ENCODE measurements at regions not wholly inside any gene's neighbourhood (a gene's known extent, or its start where the extent isn't known, plus 50 kb on each side); places are given as distances from the start of the nearest gene placed in this dataset.
"Not testable (repeated sequence)": the region's sequence is repeated elsewhere in the genome, so short reads cannot be mapped to it uniquely, and the experiment has no call there.

DNA sequence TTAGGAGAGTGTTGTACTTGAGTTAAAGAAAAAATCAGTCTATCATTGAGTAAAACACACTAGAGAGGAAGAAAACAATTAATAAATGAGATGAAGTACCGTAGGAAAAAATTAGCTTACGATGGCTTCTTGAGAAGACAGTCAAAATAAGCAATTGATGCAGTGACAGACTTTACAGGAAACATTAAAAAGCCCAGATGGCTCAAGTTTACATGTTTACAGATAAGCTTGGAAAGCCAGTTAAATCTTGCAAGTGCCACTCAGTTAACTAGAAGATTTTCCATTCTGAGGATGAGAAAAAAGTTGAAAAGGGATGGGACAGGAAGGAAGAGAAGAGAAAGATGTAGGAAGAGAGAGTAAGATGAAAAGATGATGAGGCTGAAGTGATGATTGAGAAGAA lies 288.8 kb upstream of the FERMT1 start:
- DNase-seq, result no peak

DNA sequence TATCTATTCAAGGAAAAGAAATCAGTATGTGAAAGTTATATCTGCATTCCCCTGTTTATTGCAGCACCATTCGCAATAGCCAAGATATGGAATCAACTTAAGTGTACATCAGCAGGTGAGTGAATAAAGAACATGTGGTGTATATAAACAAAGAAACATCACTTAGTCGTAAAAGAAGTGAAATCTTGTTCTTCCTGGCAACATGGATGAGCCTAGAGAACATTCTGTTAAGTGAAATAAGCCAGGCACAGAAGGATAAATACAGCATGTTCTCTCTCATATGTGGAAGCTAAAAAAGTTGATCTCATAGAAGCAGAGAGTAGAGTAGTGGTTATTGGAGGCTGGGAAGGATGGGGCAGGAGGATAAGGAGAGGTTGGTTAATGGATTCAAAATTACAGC lies 287.9 kb upstream of the FERMT1 start:
- no peak for DNase-seq

DNA sequence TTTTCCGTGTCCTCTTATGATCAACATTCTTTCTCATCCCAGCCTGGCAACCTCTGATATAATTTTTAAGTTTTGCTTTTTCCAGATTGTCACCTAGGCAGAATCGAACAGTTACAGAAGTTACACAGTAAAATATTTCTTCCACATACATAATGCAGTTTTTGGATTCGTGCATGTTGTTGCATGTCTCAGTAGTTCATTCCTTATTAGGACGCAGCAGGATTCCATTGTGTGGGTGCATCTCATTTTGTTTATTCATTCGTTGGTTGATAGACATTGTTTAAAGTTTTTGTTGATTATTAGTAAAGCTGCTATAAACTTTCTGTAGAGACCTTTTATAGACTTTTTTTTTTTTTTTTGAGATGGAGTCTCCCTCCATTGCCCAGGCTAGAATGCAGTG lies 284.3 kb upstream of the FERMT1 start:
- no peak for DNase-seq

DNA sequence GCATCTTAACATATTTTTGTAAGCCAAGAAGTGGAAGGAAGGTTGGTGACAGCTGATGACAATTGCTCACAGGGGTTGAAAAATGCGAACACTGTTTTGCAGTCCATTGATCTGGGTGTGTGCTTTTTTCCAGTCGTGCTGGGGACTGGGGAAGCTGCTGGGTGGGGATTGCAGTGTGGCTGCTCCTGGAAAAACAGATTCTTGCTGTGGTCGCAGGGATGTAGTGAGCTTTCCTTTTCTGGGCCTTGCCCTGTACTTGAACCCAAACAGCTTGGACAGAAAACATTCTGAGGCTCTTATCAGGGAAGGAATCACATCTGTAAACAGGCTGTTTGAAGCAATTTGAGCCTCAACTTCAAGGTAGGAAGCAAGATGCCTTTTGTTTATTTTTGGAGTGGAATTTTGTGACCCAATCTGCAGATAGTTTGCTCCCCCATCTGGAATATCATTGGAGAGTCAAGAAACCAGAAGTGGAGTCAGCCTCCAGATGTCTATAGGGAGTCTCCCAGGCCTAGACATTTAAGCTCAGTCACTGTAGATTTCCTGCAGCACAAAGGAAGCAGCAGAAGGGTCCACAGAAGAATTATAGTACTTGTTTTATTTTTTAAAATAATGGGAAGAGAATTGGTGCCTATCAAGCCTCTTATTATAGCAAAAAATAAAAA lies 279.2 kb upstream of the FERMT1 start:
- DNase-seq, result no peak

DNA sequence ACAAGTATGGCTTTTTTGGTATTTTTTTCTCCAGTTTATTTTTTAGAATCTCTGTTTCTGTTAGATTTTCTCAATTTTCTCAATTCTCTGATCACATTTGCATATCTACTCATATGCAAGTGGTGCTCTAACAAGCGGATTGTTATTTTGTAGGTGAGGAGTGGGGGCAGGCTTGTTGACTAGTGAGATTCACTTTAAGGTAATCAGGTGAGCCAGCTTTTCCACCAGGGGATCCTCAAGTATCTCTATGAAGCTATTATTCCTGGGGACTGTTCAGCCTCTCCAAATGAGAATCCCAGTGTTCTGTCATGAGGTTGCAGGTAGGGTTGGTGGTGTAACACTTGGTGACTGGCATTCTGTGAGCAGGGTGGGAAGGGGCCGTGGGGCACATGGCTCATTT lies 274.3 kb upstream of the FERMT1 start:
- no peak for DNase-seq

DNA sequence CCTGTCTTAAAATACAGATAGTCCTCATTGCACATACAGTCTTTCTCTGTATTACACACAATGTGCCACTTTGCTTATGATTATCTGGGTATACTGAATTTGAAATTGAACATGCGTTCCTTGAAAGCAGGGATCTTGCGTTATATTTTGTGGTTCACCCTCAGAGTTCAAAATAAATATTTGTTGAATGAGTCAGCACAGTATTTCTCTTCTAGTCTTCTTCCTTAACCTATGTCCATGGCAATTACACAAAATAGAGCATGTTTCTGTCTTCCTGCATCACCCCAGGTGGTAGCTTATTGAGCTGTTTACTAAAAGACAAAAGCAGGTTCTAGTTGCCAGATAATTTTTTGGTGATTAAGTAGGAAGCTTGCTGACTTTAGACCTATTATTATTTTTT lies 272.9 kb upstream of the FERMT1 start:
- DNase-seq, result no peak

DNA sequence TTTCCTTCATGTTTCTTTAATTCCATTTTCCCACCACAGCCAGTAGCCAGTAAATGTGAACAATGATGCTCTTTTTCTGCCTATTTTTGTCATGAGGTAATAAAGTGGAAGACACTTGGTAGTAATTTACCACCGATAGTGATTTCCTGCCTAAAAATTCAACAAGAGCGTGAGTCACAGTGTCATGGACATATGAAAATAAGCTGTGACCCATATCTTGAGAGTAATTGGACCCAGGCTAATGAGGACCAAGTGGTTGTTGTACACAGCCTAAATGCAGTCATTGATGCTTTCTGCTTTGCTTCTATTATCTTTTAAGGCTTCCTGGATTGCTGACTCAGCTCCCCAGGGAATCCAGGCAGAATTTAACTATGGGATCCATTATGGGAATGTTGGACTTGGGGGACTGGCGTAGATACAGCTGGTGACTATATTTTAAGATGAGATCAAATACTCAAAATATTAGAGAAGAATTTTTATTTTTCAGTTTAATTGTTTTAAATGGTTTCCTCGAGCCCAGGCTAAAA lies 265.9 kb upstream of the FERMT1 start:
- DNase-seq, result no peak

DNA sequence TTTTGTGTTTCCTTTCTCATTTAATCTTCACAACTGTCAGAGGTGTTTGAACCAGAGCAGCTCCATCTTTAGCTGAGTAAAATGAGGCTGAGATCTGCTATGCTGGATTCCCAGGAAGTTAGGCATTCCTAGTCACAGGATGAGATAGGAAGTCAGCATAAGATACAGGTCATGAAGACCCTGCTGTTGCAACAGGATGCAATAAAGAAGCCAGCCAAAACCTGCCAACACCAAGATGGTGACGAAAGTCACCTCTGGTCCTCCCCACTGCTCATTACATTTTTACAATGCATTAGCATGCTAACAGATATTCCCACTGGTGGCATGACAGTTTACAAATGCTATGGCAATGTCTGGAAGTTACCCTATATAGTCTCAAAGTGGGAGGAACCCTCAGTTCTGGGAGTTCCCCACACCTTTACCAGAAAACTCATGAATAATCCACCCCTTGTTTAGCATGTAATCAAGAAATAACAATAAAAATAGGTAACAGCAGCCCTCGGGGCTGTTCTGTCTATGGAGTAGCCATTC lies 262.2 kb upstream of the FERMT1 start:
- DNase-seq, result no peak

DNA sequence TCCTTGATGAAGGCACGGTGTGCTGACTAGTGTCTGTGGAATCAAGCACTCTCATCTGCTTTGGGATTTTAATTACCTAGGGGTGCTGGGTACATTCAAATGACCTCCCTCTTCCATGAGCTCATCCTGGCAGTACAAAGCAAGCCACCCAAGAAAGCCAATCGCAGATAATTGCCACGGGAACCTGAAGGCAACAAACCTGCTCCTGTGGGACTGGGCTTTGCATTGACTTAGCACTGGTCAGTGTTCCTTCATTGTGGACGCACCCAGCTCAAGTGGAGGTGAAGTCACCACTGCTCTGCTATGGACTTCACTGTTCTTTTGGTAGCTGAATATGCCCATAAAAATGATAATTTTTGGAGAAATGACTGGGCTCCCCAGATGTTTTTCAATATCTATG lies 261.6 kb upstream of the FERMT1 start:
- DNase-seq, result no peak

DNA sequence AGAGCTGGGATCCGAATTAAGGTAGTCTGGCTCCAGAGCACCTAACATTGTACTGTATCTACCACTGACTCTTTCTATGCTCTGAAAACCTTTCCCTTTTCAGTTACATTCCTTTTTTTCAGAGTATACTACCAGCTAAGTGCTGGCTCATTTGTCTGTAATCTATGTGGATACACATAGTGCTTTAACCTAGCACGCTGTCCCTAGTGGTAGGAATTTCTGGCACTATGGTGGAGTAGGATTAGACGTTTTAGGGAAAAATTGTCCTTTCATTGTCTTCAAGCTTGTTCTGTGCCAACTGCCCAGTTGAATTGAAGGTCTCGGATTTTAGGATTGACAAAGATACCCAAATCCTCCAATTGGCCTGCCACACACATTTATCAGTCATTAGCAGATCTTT lies 259.1 kb upstream of the FERMT1 start:
- DNase-seq, result no peak

DNA sequence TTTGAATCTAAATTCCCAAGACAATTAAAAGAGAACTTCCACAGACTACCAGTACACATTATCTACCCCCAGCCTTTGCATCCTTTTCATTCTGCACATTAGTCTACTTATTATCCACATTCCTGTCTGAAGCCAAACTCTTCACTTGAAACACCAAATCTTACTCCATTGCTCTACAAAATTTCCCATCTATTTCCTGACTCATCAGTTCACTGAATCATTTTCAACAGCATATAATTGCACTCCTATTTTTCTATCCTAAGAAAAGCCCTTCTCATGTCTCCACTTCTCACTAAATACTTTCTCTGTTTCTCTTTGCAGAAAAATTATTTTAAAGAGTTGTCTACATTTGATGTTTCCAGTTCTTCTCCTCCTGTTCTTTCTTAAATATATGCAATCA lies 239.4 kb upstream of the FERMT1 start:
- DNase-seq, result no peak

DNA sequence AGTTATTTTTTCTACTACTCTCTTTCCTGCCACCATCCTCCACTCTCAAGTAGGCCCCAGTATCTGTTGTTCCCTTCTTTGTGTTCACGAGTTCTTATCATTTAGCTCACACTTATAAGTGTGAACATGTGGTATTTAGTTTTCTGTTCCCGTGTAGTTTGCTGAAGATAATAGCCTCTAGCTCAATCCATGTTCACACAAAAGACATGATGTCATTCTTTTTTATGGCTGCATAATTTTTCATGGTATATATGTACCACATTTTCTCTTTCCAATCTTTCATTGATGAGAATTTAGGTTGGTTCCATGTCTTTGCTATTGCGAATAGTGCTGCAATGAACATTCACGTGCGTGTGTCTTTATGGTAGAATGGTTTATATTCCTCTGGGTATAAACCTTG lies 237.9 kb upstream of the FERMT1 start:
- no peak for DNase-seq

DNA sequence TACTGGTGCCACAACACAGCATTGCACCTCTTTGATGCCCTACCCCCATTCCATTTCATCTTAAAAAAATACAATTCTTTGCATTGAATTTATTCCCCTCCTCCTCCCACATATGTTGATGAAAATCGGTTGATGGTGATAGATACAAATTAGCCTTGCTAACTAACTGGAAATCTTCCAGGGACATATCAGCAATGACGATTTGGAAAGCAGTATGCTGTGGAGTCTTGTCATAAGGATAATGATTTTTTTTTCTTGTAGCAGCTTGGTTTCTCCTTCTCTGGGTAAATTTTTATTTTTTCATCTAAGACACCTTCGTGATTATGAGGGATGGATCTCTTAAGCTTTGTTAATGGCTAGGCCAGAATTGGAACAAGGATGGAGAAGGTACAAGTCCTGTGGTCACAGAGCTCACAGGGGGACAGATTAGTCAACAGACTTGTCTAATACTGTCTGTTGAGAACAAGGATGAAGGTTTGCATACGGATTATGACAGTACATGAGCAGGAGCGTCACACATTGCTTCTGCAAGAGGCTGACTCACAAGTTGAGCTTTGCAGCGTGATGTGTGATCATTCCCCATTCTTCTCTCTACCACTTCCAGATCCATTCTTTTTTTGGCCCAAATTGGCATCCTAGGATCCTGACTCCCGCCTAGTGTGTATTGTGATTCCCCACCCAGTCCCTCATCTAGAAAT lies 233.1 kb upstream of the FERMT1 start:
- DNase-seq, result no peak

DNA sequence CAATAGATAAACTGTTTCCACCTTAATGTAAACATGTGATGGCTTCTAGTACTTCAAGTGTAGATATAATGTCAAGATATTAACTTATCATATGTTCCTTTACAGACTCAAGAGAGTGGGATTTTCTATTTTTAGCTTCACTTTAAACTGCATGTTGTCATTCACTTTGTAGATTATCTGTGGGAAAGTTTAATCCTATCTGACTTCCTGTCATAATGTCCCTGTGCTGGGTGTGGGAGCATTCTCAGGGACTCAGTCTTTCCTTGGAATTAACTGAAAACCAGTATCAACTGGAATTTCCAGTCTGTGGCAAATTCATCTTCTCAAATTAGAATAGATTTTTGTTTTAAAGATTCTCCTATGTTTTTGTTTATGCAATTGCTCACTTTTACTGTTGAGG lies 226.1 kb upstream of the FERMT1 start:
- DNase-seq, result no peak

DNA sequence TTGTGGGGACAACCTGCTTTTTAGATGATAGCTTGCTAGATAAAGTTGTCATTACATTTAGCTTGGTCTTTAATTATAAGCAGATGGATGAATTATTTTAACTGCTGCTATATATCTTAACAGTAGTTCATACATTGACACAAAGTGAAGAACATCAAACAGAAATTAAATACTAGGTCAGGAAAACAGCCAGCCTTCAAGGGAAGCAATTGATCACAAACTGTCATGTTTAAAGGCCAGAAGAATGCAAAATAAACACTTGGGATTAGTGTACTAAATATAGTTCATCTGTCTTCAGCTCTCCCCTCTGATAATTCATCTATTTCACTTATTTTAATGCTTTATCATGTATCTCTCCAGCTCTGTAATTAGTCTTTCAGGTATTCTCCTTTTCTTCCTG lies 225.1 kb upstream of the FERMT1 start:
- DNase-seq, result no peak

DNA sequence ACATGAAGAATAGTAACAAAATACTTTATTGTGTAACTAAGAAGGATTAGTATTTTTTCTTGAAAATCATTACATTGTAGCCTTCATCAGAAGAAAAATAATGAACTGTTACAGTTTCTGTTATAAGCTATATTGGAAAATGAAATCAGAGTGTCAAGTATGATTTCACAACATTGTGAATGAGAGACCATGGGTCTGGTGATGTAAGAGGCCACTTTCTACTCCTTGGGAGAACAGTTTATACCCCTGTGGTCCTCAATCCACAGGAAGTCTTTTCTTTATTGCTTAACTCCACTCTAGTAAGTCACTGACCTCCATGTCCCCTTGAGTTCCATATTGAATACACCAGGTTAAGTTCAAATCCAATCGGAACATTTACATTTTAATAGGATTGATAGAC lies 218.7 kb upstream of the FERMT1 start:
- DNase-seq, result no peak

DNA sequence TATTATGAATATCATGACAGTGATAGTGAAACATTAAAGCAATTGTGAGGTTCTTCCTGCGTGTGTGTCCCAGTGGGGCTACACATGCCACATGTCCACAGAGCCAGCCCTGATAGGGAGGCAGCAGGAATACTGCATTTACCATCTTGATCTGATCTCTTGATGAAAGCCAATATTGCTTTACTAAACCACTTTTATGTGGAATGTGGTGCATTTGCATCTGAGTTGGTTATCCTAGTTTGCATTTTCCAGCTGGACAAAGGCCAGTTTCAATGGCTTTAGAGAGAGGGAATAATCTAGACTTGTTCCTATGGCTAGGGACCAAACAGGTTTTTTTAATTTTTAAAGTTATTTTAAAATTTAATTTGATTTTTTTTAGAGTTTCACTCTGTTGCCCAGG lies 216.3 kb upstream of the FERMT1 start:
- DNase-seq, result no peak

DNA sequence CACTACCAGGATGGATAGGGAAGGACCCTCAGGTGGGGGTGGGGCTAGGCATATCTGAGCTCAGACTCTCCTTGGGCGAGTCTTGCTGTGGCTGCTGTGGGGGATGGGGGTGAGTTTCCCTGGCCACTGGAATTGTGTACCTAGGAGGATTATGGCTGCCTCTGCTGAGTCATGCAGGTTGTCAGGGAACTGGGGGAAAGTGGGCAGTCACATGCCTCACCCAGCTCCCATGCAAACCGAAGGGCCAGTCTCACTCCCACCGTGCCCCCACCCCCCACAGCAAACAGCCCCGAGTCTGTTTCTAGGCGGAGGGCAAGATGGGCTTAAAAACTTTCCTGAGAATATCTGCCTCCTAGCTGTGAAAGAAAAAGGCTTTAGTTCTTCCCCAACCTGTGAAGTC lies 210.3 kb upstream of the FERMT1 start:
- no peak for DNase-seq

DNA sequence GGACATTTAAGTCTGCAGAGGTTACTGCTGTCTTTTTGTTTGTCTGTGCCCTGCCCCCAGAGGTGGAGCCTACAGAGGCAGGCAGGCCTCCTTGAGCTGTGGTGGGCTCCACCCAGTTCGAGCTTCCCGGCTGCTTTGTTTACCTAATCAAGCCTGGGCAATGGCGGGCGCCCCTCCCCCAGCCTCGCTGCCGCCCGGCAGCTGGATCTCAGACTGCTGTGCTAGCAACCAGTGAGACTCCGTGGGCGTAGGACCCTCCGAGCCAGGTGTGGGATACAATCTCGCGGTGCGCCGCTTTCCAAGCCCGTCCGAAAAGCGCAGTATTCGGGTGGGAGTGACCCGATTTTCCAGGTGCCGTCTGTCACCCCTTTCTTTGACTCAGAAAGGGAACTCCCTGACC lies 198.4 kb upstream of the FERMT1 start:
- DNase-seq, result not testable (repeated sequence)

DNA sequence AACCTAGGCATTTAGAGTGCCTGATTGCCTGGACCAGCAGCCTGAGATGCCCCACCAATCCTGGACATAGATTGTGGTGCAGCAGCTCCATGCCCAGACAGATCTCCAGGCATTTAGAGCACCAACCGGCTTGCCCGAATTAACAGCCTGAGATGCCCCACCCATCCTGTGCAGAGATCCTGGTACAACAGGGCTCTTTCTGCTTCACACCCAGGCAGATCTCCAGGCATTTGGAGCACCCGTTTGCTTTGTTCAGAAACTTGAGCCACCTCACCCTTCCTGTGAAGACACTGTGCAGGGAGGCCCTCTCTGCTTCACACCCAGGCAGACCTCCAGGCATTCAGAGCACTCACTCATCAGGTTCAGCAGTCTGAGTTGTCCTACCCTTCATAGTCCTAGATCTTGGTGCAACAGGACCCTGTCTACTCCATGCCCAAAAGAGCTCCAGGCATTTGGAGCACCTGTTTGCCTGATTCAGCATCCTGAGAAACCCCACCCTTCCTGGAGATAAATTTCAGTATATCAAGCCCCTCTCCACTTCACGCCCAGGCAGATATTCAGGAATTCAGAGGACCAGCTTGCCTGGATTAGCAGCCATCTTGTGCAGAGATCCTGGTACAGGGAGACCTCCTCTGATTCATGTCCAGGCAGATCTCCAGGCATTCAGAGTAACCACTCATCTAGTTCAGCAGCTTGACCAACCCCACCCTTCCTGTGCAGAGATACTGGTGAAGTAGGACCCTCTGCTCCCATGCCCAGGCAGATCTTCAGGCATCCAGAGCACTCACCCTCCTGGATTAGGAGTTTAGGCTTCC lies 189.2 kb upstream of the FERMT1 start:
- DNase-seq, result no peak

DNA sequence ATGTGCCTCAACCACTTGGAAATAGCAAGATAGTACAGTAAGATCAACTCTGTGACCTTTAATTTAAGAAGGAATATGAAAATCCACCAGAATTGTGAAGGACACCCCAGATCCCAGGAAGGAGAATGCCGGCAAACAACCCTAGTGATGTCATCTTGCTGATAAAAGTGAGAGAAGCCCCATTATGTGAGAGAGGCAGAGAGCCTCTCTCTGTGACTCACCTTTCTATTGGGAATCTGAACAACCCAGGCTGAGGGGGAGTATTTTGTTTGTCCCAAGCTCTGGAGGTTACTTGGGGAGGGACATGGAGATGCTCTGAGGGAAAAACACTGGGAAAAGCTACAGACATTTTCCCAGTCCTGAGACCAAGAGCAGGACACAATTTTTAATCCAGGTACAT lies 188.3 kb upstream of the FERMT1 start:
- no peak for DNase-seq

DNA sequence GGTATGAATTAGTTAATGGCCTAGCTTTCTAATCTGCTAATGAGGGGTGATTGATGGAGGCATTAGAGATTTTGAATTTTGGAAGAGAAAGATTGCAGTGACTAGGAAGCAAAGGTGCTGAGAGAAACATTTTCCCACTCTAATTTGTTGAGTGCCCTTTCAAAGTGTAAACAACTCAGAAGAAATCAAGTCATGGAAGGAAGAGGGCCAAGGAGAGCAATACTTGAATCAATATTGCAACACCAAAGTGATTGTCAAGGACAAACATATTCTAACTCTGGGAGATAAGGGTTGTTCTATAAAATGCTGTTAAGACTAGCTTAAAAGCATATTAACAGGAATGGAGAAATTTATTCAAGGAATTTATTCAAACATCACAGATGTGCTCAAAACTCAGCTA lies 182.7 kb upstream of the FERMT1 start:
- DNase-seq, result no peak

DNA sequence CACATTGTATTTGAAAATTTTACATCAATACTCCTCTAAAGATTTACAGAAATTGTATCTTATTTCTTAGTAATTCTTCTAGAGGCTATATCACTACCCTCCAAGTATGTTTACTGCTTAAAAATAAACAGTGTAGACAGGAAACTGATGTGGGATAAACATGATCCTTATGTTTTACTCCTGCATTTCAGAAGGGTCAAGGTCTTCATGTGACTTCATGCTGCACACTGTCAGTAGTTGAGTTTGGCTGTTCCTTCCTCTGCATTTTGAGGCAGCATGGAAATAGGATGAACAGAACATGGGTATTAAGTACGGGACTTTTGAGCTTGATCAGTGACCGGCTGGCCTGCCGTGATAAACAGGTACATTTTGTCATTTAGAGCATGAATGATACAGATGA lies 179.2 kb upstream of the FERMT1 start:
- no peak for DNase-seq

DNA sequence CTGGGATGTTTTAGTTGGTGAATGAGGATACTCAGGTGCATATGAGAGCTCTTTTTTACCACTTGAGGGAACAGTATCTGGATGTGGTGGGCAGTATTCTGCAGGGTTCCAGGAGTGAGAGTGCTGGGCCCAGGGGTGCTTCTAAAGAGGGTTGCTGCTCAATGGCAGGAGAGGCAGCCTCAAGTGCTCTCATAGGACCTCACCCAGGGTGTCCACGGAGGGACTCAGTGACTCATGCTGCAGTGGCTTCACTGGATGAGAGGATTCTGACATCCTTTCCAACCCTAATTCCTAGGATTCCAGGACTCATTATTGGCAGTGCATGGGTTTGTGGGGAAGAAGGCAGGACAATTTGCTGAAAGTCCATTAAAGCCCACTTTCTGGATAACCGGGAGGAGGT lies 176.6 kb upstream of the FERMT1 start:
- DNase-seq, result no peak

Measured in CD4-positive, alpha-beta T cell treated with Interleukin-21 for 1 hour (primary cell).